ENCODE measurements at regions not wholly inside any gene's neighbourhood (a gene's known extent, or its start where the extent isn't known, plus 50 kb on each side); places are given as distances from the start of the nearest gene placed in this dataset.

DNA sequence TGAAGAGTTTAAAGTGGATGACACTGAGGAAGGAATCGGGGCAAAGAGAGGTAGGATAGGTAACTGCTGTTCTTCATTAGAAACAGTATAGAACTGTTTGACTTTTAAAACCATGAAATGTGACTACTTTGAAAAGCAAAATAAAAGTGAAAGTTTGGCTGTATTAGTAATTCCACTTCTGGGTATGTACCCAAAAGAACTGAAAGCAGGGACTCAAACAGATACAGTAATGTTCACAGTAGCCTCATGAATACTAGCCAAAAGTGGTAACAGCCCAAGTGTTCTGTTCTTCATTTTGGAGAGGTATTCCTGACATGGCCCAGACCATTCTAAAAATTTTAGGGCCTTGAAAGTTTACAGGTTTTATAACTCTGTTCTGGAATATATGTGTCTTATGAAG, 1055.4 kb downstream of the TBL1XR1 start:
- no peaks in the 10 kb centered on the region for H3K4me1 ChIP-seq (ENCODE audit: control insufficient read depth in 1 of 2, insufficient read depth in 2 of 2, low read depth in 1 of 2, low read length in 1 of 2)
- TF ChIP-seq, protein P1, sequence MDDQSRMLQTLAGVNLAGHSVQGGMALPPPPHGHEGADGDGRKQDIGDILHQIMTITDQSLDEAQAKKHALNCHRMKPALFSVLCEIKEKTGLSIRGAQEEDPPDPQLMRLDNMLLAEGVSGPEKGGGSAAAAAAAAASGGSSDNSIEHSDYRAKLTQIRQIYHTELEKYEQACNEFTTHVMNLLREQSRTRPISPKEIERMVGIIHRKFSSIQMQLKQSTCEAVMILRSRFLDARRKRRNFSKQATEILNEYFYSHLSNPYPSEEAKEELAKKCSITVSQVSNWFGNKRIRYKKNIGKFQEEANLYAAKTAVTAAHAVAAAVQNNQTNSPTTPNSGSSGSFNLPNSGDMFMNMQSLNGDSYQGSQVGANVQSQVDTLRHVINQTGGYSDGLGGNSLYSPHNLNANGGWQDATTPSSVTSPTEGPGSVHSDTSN (IDR thresholded peaks at IDR 0.05), result no peak
- no peaks in the 10 kb centered on the region for H4K20me1 ChIP-seq (ENCODE audit: insufficient read depth)
- no peak for DNase-seq
- no peaks in the 10 kb centered on the region for H3K79me2 ChIP-seq (ENCODE audit: insufficient read depth)
- no peak overlapping the region for H3K9ac ChIP-seq
- no peak overlapping the region for H3K4me2 ChIP-seq
- H3K27me3 ChIP-seq (ENCODE audit: insufficient read depth), result no peaks in the 10 kb centered on the region
- no peaks in the 10 kb centered on the region for H3K9me2 ChIP-seq
- no peak overlapping the region for H2AFZ ChIP-seq (ENCODE audit: low read depth)
- H3F3A ChIP-seq (replicated peaks; ENCODE audit: insufficient read depth), result no peaks in the 10 kb centered on the region
- no peak overlapping the region for H3K27ac ChIP-seq (ENCODE audit: low read depth in 2 of 2, low read length in 1 of 2)
- CTCF ChIA-PET, result no interaction called here
- WGBS (ENCODE audit: low lambda C conversion rate), result 38% methylated on average over 1 of the region's 1 CpG
- H3K9me3 ChIP-seq, result no peaks in the 10 kb centered on the region
- no peak overlapping the region for H3K4me3 ChIP-seq (ENCODE audit: low read depth in 2 of 2, low read length in 1 of 2)
- POLR2A ChIA-PET, result no interaction called here
- H3K36me3 ChIP-seq (replicated peaks in 1 of 2; ENCODE audit: control insufficient read depth in 1 of 2, insufficient read depth in 2 of 2, low read length in 1 of 2), result no peaks in the 10 kb centered on the region

DNA sequence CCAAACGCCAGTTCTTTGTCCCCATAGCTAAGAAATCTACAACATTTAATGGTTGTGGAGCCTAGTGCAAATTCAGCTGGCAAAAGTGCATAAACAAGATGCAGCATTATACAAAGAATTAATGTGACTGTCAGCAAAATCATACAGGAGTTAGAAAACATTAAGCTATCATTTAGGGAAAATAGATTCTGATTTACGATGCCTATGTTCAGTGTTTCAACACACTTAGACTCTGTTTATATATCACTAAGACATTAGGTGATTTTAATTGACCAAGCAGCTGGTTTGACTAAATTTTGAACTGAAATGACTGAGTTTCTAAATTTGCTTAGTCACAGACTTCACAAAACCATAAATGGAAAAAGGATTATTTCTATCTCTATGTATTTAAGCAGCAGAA, 1076.8 kb downstream of the TBL1XR1 start:
- H4K20me1 ChIP-seq (ENCODE audit: insufficient read depth), result no peaks in the 10 kb centered on the region
- no peak for DNase-seq
- TF ChIP-seq, protein P1 (IDR thresholded peaks at IDR 0.05), result no peak
- TF ChIP-seq FOXM1 (IDR thresholded peaks at IDR 0.05; ENCODE audit: low read depth) (no peak), RCOR1 (IDR thresholded peaks at IDR 0.05; ENCODE audit: low read length) (no peak), GABPA (IDR thresholded peaks at IDR 0.05; ENCODE audit: low read depth) (no peak), RXRA (IDR thresholded peaks at IDR 0.05; ENCODE audit: borderline replicate concordance, low read depth) (no peak), TCF12 (IDR thresholded peaks at IDR 0.05) (no peak), EP300 (IDR thresholded peaks at IDR 0.05; ENCODE audit: borderline replicate concordance in 1 of 2, low read depth in 1 of 2, low read length in 1 of 2) (no peak), RAD21 (IDR thresholded peaks at IDR 0.05; ENCODE audit: low read length) (no peak), SIN3A (IDR thresholded peaks at IDR 0.05; ENCODE audit: borderline replicate concordance, low read depth, low read length) (no peak), MXI1 (IDR thresholded peaks at IDR 0.05; ENCODE audit: low read depth, low read length) (no peak), FOXJ3 (CRISPR knock-in tag; IDR thresholded peaks at IDR 0.05) (no peak), MEF2A (IDR thresholded peaks at IDR 0.05; ENCODE audit: borderline replicate concordance, low read depth) (no peak), NFIC (IDR thresholded peaks at IDR 0.05; ENCODE audit: borderline replicate concordance) (no peak), ELF1 (IDR thresholded peaks at IDR 0.05) (no peak), CHD2 (IDR thresholded peaks at IDR 0.05; ENCODE audit: low read length, partially characterized antibody) (no peak), GATA2 (CRISPR knock-in tag; IDR thresholded peaks at IDR 0.05) (no peak)
- TF ChIP-seq, protein P2, sequence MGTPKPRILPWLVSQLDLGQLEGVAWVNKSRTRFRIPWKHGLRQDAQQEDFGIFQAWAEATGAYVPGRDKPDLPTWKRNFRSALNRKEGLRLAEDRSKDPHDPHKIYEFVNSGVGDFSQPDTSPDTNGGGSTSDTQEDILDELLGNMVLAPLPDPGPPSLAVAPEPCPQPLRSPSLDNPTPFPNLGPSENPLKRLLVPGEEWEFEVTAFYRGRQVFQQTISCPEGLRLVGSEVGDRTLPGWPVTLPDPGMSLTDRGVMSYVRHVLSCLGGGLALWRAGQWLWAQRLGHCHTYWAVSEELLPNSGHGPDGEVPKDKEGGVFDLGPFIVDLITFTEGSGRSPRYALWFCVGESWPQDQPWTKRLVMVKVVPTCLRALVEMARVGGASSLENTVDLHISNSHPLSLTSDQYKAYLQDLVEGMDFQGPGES (IDR thresholded peaks at IDR 0.05; ENCODE audit: low read depth, low read length), result no peak
- TF ChIP-seq, protein P3, sequence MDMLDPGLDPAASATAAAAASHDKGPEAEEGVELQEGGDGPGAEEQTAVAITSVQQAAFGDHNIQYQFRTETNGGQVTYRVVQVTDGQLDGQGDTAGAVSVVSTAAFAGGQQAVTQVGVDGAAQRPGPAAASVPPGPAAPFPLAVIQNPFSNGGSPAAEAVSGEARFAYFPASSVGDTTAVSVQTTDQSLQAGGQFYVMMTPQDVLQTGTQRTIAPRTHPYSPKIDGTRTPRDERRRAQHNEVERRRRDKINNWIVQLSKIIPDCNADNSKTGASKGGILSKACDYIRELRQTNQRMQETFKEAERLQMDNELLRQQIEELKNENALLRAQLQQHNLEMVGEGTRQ (IDR thresholded peaks at IDR 0.05; ENCODE audit: borderline replicate concordance, low read depth, low read length), result no peak
- TF ChIP-seq, protein P4, sequence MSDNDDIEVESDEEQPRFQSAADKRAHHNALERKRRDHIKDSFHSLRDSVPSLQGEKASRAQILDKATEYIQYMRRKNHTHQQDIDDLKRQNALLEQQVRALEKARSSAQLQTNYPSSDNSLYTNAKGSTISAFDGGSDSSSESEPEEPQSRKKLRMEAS (IDR thresholded peaks at IDR 0.05; ENCODE audit: low read depth), result no peak
- TF ChIP-seq, protein P5, sequence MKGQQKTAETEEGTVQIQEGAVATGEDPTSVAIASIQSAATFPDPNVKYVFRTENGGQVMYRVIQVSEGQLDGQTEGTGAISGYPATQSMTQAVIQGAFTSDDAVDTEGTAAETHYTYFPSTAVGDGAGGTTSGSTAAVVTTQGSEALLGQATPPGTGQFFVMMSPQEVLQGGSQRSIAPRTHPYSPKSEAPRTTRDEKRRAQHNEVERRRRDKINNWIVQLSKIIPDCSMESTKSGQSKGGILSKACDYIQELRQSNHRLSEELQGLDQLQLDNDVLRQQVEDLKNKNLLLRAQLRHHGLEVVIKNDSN (IDR thresholded peaks at IDR 0.05; ENCODE audit: borderline replicate concordance, low read depth), result no peak
- 32% methylated on average over 2 of the region's 2 CpGs for WGBS (ENCODE audit: low lambda C conversion rate)
- POLR2A ChIA-PET, result no interaction called here
- no peak overlapping the region for H3K27ac ChIP-seq (ENCODE audit: low read depth in 2 of 2, low read length in 1 of 2)
- H3K79me2 ChIP-seq (ENCODE audit: insufficient read depth), result no peaks in the 10 kb centered on the region
- CTCF ChIA-PET, result interaction anchor here (0.8 kb wide), 1 partner anchor 38 kb away, joined by 3 read pairs; no protein-coding TSS in a partner anchor
- H3K36me3 ChIP-seq (replicated peaks in 1 of 2; ENCODE audit: control insufficient read depth in 1 of 2, insufficient read depth in 2 of 2, low read length in 1 of 2), result no peaks in the 10 kb centered on the region
- H3K9me2 ChIP-seq, result no peaks in the 10 kb centered on the region
- no peaks in the 10 kb centered on the region for H3K4me1 ChIP-seq (ENCODE audit: control insufficient read depth in 1 of 2, insufficient read depth in 2 of 2, low read depth in 1 of 2, low read length in 1 of 2)
- no peak overlapping the region for H2AFZ ChIP-seq (ENCODE audit: low read depth)
- H3K27me3 ChIP-seq (ENCODE audit: insufficient read depth), result no peaks in the 10 kb centered on the region
- H3K4me3 ChIP-seq (ENCODE audit: low read depth in 2 of 2, low read length in 1 of 2), result no peak overlapping the region
- no peaks in the 10 kb centered on the region for H3F3A ChIP-seq (replicated peaks; ENCODE audit: insufficient read depth)
- H3K4me2 ChIP-seq, result no peak overlapping the region
- no peak overlapping the region for H3K9ac ChIP-seq
- H3K9me3 ChIP-seq, result no peaks in the 10 kb centered on the region

Data from SK-N-SH (cell line).